ENCODE measurements at regions not wholly inside any gene's neighbourhood (a gene's known extent, or its start where the extent isn't known, plus 50 kb on each side); places are given as distances from the start of the nearest gene placed in this dataset.

- Histone ChIP-seq H3K27me3 (no peaks in the 10 kb centered on the region), H3K9me3 (no peaks in the 10 kb centered on the region), H3K4me3 (no peak overlapping the region), H3K27ac (no peak overlapping the region), H3K4me1 (peaks cover 0 to 4% (median 0%) of the 10 kb centered on the region in 4 donors), H3K36me3 (no peaks in the 10 kb centered on the region)
- intact Hi-C loops (cut with DNase I; ENCODE audit: low total_unique reads): no loop called here
- TF ChIP-seq, protein P1, sequence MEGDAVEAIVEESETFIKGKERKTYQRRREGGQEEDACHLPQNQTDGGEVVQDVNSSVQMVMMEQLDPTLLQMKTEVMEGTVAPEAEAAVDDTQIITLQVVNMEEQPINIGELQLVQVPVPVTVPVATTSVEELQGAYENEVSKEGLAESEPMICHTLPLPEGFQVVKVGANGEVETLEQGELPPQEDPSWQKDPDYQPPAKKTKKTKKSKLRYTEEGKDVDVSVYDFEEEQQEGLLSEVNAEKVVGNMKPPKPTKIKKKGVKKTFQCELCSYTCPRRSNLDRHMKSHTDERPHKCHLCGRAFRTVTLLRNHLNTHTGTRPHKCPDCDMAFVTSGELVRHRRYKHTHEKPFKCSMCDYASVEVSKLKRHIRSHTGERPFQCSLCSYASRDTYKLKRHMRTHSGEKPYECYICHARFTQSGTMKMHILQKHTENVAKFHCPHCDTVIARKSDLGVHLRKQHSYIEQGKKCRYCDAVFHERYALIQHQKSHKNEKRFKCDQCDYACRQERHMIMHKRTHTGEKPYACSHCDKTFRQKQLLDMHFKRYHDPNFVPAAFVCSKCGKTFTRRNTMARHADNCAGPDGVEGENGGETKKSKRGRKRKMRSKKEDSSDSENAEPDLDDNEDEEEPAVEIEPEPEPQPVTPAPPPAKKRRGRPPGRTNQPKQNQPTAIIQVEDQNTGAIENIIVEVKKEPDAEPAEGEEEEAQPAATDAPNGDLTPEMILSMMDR (IDR thresholded peaks at IDR 0.05): no peak
- no peak for DNase-seq
These were observed 75.0 kb upstream of the DHX15 start for GRCh38 chr4:24659241-24659961.

DNA sequence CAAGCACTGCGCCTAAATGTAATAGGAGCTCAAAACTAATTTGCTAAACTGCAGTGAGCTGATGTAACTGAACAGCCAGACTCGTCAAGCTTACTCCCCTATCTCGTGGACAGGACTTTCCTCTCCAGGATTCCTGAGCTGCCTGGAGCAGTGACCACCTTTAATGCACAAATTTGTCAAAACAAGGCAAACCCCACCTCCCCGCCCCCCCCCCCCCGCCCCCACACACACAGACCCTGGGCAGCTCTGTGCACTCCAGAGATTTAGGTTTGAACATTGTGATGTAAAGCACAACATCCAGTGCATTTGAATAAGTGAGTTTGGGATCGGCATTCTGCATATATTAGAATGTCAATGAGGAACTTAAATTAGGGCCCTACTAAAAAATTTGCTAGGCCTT is 77.7 kb upstream of the DHX15 start:
- H3K27me3 ChIP-seq: no peaks in the 10 kb centered on the region
- intact Hi-C loops (cut with DNase I; ENCODE audit: low total_unique reads): no loop called here
- H3K27ac ChIP-seq: no peak overlapping the region
- H3K36me3 ChIP-seq: no peaks in the 10 kb centered on the region
- H3K4me3 ChIP-seq: no peak overlapping the region
- H3K4me1 ChIP-seq: peaks cover 0 to 4% (median 0%) of the 10 kb centered on the region in 4 donors
- H3K9me3 ChIP-seq: no peaks in the 10 kb centered on the region
- TF ChIP-seq, protein P1 (IDR thresholded peaks at IDR 0.05): no peak
- no peak for DNase-seq

DNA sequence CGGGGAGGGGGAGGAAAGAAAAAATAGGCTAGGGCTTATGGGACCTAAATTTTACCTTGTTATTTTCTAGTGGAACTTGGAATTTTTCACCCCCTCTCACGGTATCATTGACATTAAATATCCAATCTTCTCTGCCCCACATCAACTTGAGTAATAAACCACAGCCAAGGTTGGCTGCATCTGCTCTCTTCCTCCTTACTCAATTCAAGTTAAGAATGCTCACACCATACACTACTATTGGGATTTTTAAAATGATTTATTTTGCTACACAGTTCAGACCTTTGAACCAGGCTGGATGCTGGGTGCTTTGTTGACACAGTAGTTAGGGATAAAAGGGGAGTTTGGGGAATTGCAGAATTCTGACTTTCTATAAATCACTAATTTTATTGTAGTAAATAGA is 78.2 kb upstream of the DHX15 start:
- Histone ChIP-seq H3K4me1 (peaks cover 0 to 4% (median 0%) of the 10 kb centered on the region in 4 donors), H3K27me3 (no peaks in the 10 kb centered on the region), H3K4me3 (no peak overlapping the region), H3K9me3 (no peaks in the 10 kb centered on the region), H3K36me3 (no peaks in the 10 kb centered on the region), H3K27ac (no peak overlapping the region)
- TF ChIP-seq, protein P1 (IDR thresholded peaks at IDR 0.05): no peak
- DNase-seq: no peak
- intact Hi-C loops (cut with DNase I; ENCODE audit: low total_unique reads): no loop called here

DNA sequence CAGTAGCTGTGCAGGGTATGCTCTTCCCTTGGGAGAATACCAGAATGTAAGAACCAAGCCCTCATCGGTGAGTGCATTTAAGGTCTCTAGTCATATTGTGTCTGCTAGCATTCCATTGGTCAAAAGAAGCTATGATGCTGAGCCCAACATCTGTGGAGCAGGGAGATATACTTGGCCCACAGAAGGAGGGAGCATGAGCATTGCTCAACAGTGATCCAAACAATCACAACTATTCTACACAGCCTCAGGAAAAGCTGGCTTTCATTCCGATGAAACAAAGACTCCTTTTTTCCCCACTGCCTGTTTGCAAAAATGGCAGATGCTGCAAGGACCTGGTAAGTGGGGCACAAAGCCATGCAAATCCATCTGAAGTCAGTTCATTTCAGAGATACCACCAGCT is 80.6 kb upstream of the DHX15 start:
- no peaks in the 10 kb centered on the region for H3K9me3 ChIP-seq
- no peaks in the 10 kb centered on the region for H3K27me3 ChIP-seq
- intact Hi-C loops (cut with DNase I; ENCODE audit: low total_unique reads): no loop called here
- no peak overlapping the region for H3K4me3 ChIP-seq
- DNase-seq: no peak
- TF ChIP-seq, protein P1 (IDR thresholded peaks at IDR 0.05): no peak
- no peaks in the 10 kb centered on the region for H3K4me1 ChIP-seq
- no peaks in the 10 kb centered on the region for H3K36me3 ChIP-seq
- H3K27ac ChIP-seq: no peak overlapping the region

DNA sequence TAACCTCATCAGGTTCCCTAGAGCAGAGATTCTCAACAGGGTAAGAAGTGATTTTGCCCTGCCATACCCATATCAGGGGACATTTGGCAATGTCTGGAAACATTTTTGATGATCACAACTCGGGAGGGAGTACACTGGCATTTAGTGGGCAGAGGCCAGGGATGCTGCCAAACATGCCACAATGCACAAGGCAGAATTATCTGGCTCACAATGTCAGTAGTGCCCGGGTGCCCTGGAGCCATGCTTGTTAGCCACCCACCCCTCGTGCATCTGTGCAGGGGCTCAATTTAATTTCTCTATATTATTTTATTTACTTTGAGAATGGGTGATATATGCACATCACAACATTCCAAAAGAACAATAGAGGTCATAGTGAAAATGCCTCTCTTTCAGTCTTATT is 82.0 kb upstream of the DHX15 start:
- DNase-seq: no peak
- no peaks in the 10 kb centered on the region for H3K27me3 ChIP-seq
- no peaks in the 10 kb centered on the region for H3K4me1 ChIP-seq
- H3K36me3 ChIP-seq: no peaks in the 10 kb centered on the region
- H3K27ac ChIP-seq: no peak overlapping the region
- TF ChIP-seq, protein P1 (IDR thresholded peaks at IDR 0.05): no peak
- H3K4me3 ChIP-seq: no peak overlapping the region
- intact Hi-C loops (cut with DNase I; ENCODE audit: low total_unique reads): no loop called here
- no peaks in the 10 kb centered on the region for H3K9me3 ChIP-seq

Data from tibial artery (tissue), 4 donors.